Fibroblast of mammary gland (primary cell): ENCODE measurements at regions not wholly inside any gene's neighbourhood (a gene's known extent, or its start where the extent isn't known, plus 50 kb on each side); places are given as distances from the start of the nearest gene placed in this dataset.

Experiments used
- DNase-seq: peaks from one replicate; pipeline ENCODE4 v3.0.0-alpha.2; 2010; ENCODE audit warnings: low read depth
- H3K4me3 ChIP-seq: 2 replicates; pipeline ENCODE4 v1.5.1; 2011; ENCODE audit warnings: low read depth, mild to moderate bottlenecking, low read length, moderate library complexity; ENCODE audit not compliant: control insufficient read depth
- CTCF ChIP-seq: conservative IDR thresholded peaks from 2 replicates; pipeline ENCODE4 v1.5.1; 2011; ENCODE audit warnings: low read depth, low read length, inconsistent platforms; ENCODE audit not compliant: control insufficient read depth, insufficient read depth

- H3K4me3 ChIP-seq, result no peak overlapping the region
- no peak for TF ChIP-seq CTCF
- DNase-seq, result no peak
Observed at GRCh38 chr10:118473305-118473960, 122.0 kb downstream of the PRLHR start.

- no peak overlapping the region for H3K4me3 ChIP-seq
- peak; percentile 79 for DNase-seq
Observed at GRCh38 chr10:118472415-118473304, 122.8 kb downstream of the PRLHR start.

GRCh38 chr10:118471863-118472262 is 123.6 kb downstream of the PRLHR start:
- DNase-seq, result peak; percentile 98
- TF ChIP-seq CTCF, result no peak
- H3K4me3 ChIP-seq, result no peak overlapping the region

More at GRCh38 chr10:118472415-118473304, 122.8 kb downstream of the PRLHR start:
- TF ChIP-seq CTCF, result no peak

- no peak overlapping the region for H3K4me3 ChIP-seq
- DNase-seq, result no peak
- no peak for TF ChIP-seq CTCF
Observed at GRCh38 chr10:118470470-118470869, 125.0 kb downstream of the PRLHR start.

- TF ChIP-seq CTCF, result no peak
- DNase-seq, result no peak
- no peak overlapping the region for H3K4me3 ChIP-seq
Observed at GRCh38 chr10:118467200-118467599, 125.1 kb upstream of the FAM204A start.

- DNase-seq, result no peak
- H3K4me3 ChIP-seq, result no peak overlapping the region
- TF ChIP-seq CTCF, result no peak
Observed at GRCh38 chr10:118465300-118465874, 123.3 kb upstream of the FAM204A start.
